PC-3 (cell line): ENCODE measurements at regions not wholly inside any gene's neighbourhood (a gene's known extent, or its start where the extent isn't known, plus 50 kb on each side); places are given as distances from the start of the nearest gene placed in this dataset.

Experiments used
- CTCF ChIP-seq: fragments of 300-600 bp; sonication (generic); conservative IDR thresholded peaks from 2 replicates; pipeline ENCODE4 v1.5.1; 2017; ENCODE audit warnings: antibody characterized with exemption, low read depth, mild to moderate bottlenecking, low read length
- EZH2 ChIP-seq: fragments of 300-600 bp; sonication (generic); IDR thresholded peaks from one replicate; pipeline ENCODE4 v1.6.1; 2017; ENCODE audit warnings: antibody characterized with exemption, mild to moderate bottlenecking, low read length; ENCODE audit not compliant: unreplicated experiment
- EZH2phosphoT487 ChIP-seq: fragments of 300-600 bp; sonication (generic); IDR thresholded peaks from 2 replicates; pipeline ENCODE4 v1.6.1; 2018; ENCODE audit warnings: mild to moderate bottlenecking, antibody characterized with exemption, low read length, borderline replicate concordance

GRCh38 chr12:93944911-93945310 lies 203.5 kb upstream of the PLXNC1 start:
- TF ChIP-seq CTCF (no peak), EZH2phosphoT487 (no peak), EZH2 (no peak)
